BJ (cell line): ENCODE measurements at regions not wholly inside any gene's neighbourhood (a gene's known extent, or its start where the extent isn't known, plus 50 kb on each side); places are given as distances from the start of the nearest gene placed in this dataset.

ENCODE experiments used
- CTCF ChIA-PET: fragments of 350-600 bp; formaldehyde crosslinking; extraction: SDS; loops from one replicate; lab custom pipeline; 2021; ENCODE audit warnings: antibody characterized with exemption, inconsistent platforms; lab: Yijun Ruan, JAX
- POLR2A ChIA-PET: fragments of 300-600 bp; sonication (Branson Sonifier 250); formaldehyde crosslinking; extraction: SDS; loops from one replicate; lab custom pipeline; 2021; ENCODE audit warnings: antibody characterized with exemption; lab: Charles Lee
- DNase-seq: peaks from one replicate; pipeline ENCODE4 v3.0.0-alpha.2; 2011; ENCODE audit warnings: low read depth
- H3K27me3 ChIP-seq: 2 replicates; pipeline ENCODE4 v1.6.0; 2011; ENCODE audit warnings: low read length; ENCODE audit not compliant: control insufficient read depth, insufficient read depth
- H3K36me3 ChIP-seq: 2 replicates; pipeline ENCODE4 v1.5.1; 2011; ENCODE audit warnings: low read length; ENCODE audit not compliant: control insufficient read depth, insufficient read depth
- H3K4me3 ChIP-seq: 2 replicates; pipeline ENCODE4 v1.5.1; 2011; ENCODE audit warnings: low read depth, mild to moderate bottlenecking, control low read depth, low read length
- TF ChIP-seq, protein P1 (sequence below): IDR thresholded peaks from 2 replicates; pipeline ENCODE4 v1.5.1; 2011; ENCODE audit warnings: low read depth, mild to moderate bottlenecking, control low read depth, inconsistent platforms, low read length, moderate library complexity; ENCODE audit not compliant: insufficient read depth

- DNase-seq: no peak
- H3K27me3 ChIP-seq: no peaks in the 10 kb centered on the region
- no peaks in the 10 kb centered on the region for H3K36me3 ChIP-seq
- H3K4me3 ChIP-seq: no peak overlapping the region
- TF ChIP-seq, protein P1, sequence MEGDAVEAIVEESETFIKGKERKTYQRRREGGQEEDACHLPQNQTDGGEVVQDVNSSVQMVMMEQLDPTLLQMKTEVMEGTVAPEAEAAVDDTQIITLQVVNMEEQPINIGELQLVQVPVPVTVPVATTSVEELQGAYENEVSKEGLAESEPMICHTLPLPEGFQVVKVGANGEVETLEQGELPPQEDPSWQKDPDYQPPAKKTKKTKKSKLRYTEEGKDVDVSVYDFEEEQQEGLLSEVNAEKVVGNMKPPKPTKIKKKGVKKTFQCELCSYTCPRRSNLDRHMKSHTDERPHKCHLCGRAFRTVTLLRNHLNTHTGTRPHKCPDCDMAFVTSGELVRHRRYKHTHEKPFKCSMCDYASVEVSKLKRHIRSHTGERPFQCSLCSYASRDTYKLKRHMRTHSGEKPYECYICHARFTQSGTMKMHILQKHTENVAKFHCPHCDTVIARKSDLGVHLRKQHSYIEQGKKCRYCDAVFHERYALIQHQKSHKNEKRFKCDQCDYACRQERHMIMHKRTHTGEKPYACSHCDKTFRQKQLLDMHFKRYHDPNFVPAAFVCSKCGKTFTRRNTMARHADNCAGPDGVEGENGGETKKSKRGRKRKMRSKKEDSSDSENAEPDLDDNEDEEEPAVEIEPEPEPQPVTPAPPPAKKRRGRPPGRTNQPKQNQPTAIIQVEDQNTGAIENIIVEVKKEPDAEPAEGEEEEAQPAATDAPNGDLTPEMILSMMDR: no peak
- ChIA-PET POLR2A (no interaction called here), CTCF (no interaction called here)
Observed at GRCh38 chr9:21570643-21571275, 88.6 kb upstream of the IFNE start.

DNA sequence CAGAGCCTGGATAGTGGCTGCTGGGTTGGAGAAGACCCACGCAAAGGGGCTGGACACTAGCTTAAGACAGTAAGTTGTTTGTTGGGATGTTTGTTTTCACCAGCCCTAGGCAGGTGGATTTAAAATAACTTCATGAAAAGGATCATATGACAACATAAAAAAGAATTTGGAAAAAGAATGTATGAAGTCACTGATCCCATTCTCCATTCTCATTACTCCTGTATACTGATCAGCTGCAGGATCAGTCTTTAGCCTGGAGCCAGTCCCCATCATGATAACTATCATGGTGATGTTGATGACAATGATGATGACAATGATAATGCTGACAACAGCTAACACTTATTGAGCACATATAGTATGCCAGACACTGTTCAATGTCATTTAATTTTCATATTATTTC lies 92.1 kb upstream of the IFNE start:
- CTCF ChIA-PET: interaction anchor here (1.5 kb wide), 1 partner anchor 11 kb away, joined by 3 read pairs; no protein-coding TSS in a partner anchor
- no peak for DNase-seq
- Histone ChIP-seq H3K27me3 (no peaks in the 10 kb centered on the region), H3K36me3 (no peaks in the 10 kb centered on the region), H3K4me3 (no peak overlapping the region)
- POLR2A ChIA-PET: interaction anchor here (0.5 kb wide), 1 partner anchor 473 kb away, joined by 3 read pairs; no protein-coding TSS in a partner anchor
- TF ChIP-seq, protein P1: no peak

DNA sequence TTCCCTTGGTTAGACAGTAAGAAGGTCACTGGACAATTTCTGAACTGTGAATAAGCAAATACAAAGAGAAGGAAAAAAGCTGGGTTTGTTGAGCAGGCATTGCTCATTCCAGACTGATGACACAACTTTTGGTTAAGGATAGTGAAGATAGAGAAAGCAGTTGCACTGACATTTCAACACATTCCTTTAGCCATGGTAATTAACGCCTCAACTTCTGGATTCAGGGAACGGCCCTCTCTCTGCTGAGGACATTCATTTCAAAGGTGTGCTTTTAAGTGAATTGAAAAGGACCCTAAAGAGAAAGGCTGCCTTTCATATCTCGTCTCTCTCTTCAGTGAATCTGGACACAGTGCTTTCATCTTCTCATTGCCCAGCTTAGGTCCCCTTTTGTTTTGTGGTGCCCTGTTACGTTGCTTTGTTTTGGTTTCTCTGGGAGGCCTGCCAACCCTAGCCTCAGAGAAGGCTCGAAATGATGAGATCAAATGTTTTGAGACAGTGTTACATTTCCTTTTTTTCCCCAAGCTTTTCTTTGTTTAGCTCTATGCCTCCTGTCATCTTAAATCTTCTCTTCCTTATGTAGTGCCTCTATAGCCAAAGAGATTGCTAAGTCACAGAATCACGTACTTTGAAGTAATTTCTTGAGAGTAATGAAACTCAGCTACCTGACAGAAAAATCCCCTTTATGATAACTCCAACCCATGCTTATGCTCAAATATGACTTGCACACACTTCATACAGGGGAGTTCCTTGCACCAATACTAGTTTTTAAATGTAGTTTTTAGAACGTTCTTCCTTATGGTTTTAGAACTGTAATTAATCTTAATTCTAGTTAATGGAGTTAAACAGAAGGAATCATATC lies 94.4 kb upstream of the IFNE start:
- CTCF ChIA-PET: interaction anchor here (1.1 to 1.9 kb wide), 5 partner anchors 17 to 214 kb away, joined by 3 to 5 read pairs (median 4); no protein-coding TSS in a partner anchor
- POLR2A ChIA-PET: no interaction called here

GRCh38 chr9:21579247-21579671 lies 97.1 kb upstream of the IFNE start:
- TF ChIP-seq, protein P1: no peak
- Histone ChIP-seq H3K36me3 (no peaks in the 10 kb centered on the region), H3K4me3 (no peak overlapping the region), H3K27me3 (no peaks in the 10 kb centered on the region)
- ChIA-PET CTCF (interaction anchor here (0.7 to 1.4 kb wide), 3 partner anchors 20 to 199 kb away, joined by 3 to 6 read pairs (median 3); no protein-coding TSS in a partner anchor), POLR2A (interaction anchor here (0.6 kb wide), 1 partner anchor 64 kb away, joined by 3 read pairs; no protein-coding TSS in a partner anchor)
- DNase-seq: no peak

More for the DNA sequence above, 94.4 kb upstream of the IFNE start:
- TF ChIP-seq, protein P1: no peak
- peak; percentile 70 for DNase-seq
- Histone ChIP-seq H3K36me3 (no peaks in the 10 kb centered on the region), H3K27me3 (no peaks in the 10 kb centered on the region), H3K4me3 (peak overlapping the region; percentile 3; the same call in 1 of the 2 replicates)

DNA sequence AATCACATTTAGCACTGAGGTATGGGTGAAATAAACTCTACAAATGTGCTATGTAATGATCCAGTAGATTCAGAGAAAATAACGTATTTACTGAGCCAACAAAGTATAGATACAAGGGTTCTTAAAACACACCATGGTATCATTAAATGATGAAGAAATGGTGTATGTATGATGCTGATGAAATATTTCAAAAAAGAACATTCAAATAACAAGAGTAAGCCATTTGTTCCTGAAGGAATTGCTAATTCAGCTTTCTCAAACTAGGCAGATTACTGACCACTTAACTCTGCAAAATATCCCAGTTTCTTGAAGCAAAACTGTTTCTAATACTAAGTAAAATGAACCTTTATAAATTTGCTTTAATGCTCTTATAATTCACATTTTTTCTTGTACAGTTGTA lies 97.6 kb upstream of the IFNE start:
- Histone ChIP-seq H3K36me3 (no peaks in the 10 kb centered on the region), H3K4me3 (no peak overlapping the region), H3K27me3 (no peaks in the 10 kb centered on the region)
- no peak for DNase-seq
- ChIA-PET CTCF (interaction anchor here (1.0 to 1.4 kb wide), 3 partner anchors 21 to 127 kb away, joined by 3 to 6 read pairs (median 3); no protein-coding TSS in a partner anchor), POLR2A (interaction anchor here (0.6 kb wide), 1 partner anchor 64 kb away, joined by 3 read pairs; no protein-coding TSS in a partner anchor)
- TF ChIP-seq, protein P1: no peak
